Endodermal cell (in vitro differentiated cells): ENCODE measurements at regions not wholly inside any gene's neighbourhood (a gene's known extent, or its start where the extent isn't known, plus 50 kb on each side); places are given as distances from the start of the nearest gene placed in this dataset.

ENCODE experiments used
- DNase-seq: peaks from one replicate; pipeline ENCODE4 v3.0.0-alpha.2; 2017
- H3K27ac ChIP-seq: 2 replicates; pipeline ENCODE4 v1.5.1; 2013; ENCODE audit warnings: mild to moderate bottlenecking, low read depth, low read length, moderate library complexity
- H3K27me3 ChIP-seq: 2 replicates; pipeline ENCODE4 v1.6.1; 2013; ENCODE audit warnings: mild to moderate bottlenecking, low read length, moderate library complexity; ENCODE audit not compliant: insufficient read depth, control insufficient read depth, poor library complexity, severe bottlenecking
- H3K36me3 ChIP-seq: 2 replicates; pipeline ENCODE4 v1.7.0; 2013; ENCODE audit warnings: mild to moderate bottlenecking, low read length, moderate library complexity; ENCODE audit not compliant: control insufficient read depth, insufficient read depth
- H3K4me1 ChIP-seq: one replicate; pipeline ENCODE4 v1.7.0; 2013; ENCODE audit warnings: low read length; ENCODE audit not compliant: control insufficient read depth, insufficient read depth
- H3K4me3 ChIP-seq: 2 replicates; pipeline ENCODE4 v1.5.1; 2013; ENCODE audit warnings: mild to moderate bottlenecking, low read length, moderate library complexity
- H3K9ac ChIP-seq: 2 replicates; pipeline ENCODE4 v1.6.1; 2013; ENCODE audit warnings: mild to moderate bottlenecking, low read length, moderate library complexity; ENCODE audit not compliant: poor library complexity, severe bottlenecking; ENCODE audit errors: extremely low read depth
- H3K9me3 ChIP-seq: 2 replicates; pipeline ENCODE4 v1.6.1; 2013; ENCODE audit warnings: mild to moderate bottlenecking, low read length, moderate library complexity; ENCODE audit not compliant: control insufficient read depth
- H3K27ac Mint-ChIP-seq: 2 replicates; pipeline ENCODE4 v1.8.0; 2020; ENCODE audit warnings: mixed read lengths
- H3K27me3 Mint-ChIP-seq: 2 replicates; pipeline ENCODE4 v1.8.0; 2021; ENCODE audit warnings: mild to moderate bottlenecking, mixed read lengths; ENCODE audit not compliant: insufficient read depth
- H3K36me3 Mint-ChIP-seq: 2 replicates; pipeline ENCODE4 v1.8.0; 2020; ENCODE audit warnings: low read depth, mixed read lengths
- H3K4me1 Mint-ChIP-seq: 2 replicates; pipeline ENCODE4 v1.8.0; 2020; ENCODE audit warnings: mixed read lengths
- H3K4me3 Mint-ChIP-seq: 2 replicates; pipeline ENCODE4 v1.8.0; 2020; ENCODE audit warnings: mild to moderate bottlenecking, moderate library complexity, mixed read lengths
- H3K9me3 Mint-ChIP-seq: 2 replicates; pipeline ENCODE4 v1.8.0; 2020; ENCODE audit warnings: mild to moderate bottlenecking, mixed read lengths
- WGBS, 2 experiments: methylation state at CpG; one replicate each; pipeline versions ENCODE4 v1.1.5 to v1.1.7; 2013; ENCODE audit warnings: missing lambda C conversion rate in 2 of 2, mixed read lengths in 1 of 2; ENCODE audit not compliant: insufficient coverage in 1 of 2, insufficient read length in 1 of 2; 5-methylcytosine and 5-hydroxymethylcytosine counted together
- TF ChIP-seq, protein P1 (sequence below): fragments of 200-600 bp; sonication (generic); conservative IDR thresholded peaks from 2 replicates; pipeline ENCODE4 v1.5.0; 2021; ENCODE audit warnings: antibody characterized with exemption, mild to moderate bottlenecking

DNA sequence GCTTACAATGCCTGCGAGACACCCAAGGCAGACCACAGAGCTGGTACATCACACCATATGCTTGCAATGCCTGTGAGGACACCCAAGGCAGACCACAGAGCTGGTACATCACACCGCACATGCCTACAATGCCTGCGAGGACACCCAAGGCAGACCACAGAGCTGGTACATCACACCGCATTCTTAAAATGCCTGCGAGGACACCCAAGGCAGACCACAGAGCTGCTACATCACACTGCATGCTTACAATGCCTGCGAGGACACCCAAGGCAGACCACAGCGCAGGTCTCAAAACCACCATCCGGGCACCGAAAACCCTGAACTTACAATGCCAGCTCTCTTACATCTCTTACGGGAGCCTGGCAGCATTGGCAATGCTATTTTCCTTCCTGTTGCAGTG is 799.6 kb downstream of the GALR1 start:
- Mint-ChIP-seq H3K4me3 (no peak overlapping the region), H3K9me3 (no peaks in the 10 kb centered on the region), H3K36me3 (no peaks in the 10 kb centered on the region), H3K27me3 (no peaks in the 10 kb centered on the region), H3K4me1 (no peaks in the 10 kb centered on the region), H3K27ac (no peak overlapping the region)
- Histone ChIP-seq H3K27me3 (no peaks in the 10 kb centered on the region), H3K27ac (no peak overlapping the region), H3K9ac (no peak overlapping the region), H3K4me3 (no peak overlapping the region), H3K36me3 (no peaks in the 10 kb centered on the region), H3K9me3 (no peaks in the 10 kb centered on the region), H3K4me1 (no peaks in the 10 kb centered on the region)
- DNase-seq = no peak
- TF ChIP-seq, protein P1, sequence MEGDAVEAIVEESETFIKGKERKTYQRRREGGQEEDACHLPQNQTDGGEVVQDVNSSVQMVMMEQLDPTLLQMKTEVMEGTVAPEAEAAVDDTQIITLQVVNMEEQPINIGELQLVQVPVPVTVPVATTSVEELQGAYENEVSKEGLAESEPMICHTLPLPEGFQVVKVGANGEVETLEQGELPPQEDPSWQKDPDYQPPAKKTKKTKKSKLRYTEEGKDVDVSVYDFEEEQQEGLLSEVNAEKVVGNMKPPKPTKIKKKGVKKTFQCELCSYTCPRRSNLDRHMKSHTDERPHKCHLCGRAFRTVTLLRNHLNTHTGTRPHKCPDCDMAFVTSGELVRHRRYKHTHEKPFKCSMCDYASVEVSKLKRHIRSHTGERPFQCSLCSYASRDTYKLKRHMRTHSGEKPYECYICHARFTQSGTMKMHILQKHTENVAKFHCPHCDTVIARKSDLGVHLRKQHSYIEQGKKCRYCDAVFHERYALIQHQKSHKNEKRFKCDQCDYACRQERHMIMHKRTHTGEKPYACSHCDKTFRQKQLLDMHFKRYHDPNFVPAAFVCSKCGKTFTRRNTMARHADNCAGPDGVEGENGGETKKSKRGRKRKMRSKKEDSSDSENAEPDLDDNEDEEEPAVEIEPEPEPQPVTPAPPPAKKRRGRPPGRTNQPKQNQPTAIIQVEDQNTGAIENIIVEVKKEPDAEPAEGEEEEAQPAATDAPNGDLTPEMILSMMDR = no peak
- 92 to 100% methylated on average over 1 to 10 of the region's 10 CpGs for WGBS, 2 experiments

DNA sequence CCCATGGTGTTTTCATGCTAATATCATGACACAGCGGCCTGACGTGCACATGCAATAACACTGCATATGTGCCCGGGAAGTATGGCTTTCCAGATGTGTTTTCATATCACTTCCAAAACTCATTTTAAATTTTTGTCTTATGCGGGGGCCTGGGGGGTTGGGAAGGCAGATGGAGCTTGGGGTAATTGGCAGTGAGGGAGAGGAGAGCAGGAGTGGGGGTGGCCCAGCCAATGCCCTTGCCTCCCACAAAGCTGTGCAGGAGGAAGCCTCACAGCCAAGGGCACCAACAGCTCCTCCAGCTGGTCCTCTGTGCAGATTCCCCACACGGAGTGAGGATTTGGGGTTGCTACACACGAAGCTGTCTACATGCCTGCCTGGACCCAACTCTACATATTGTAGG is 805.2 kb downstream of the GALR1 start:
- H3K27me3 ChIP-seq = no peaks in the 10 kb centered on the region
- Mint-ChIP-seq H3K4me3 (no peak overlapping the region), H3K36me3 (no peaks in the 10 kb centered on the region), H3K9me3 (peaks cover 6% of the 10 kb centered on the region), H3K4me1 (no peaks in the 10 kb centered on the region), H3K27ac (no peak overlapping the region), H3K27me3 (no peaks in the 10 kb centered on the region)
- WGBS, 2 experiments = 91 to 100% methylated on average over 1 to 6 of the region's 6 CpGs
- H3K4me3 ChIP-seq = no peak overlapping the region
- H3K4me1 ChIP-seq = no peaks in the 10 kb centered on the region
- DNase-seq = no peak
- H3K9me3 ChIP-seq = no peaks in the 10 kb centered on the region
- H3K9ac ChIP-seq = no peak overlapping the region
- TF ChIP-seq, protein P1 = no peak
- no peak overlapping the region for H3K27ac ChIP-seq
- no peaks in the 10 kb centered on the region for H3K36me3 ChIP-seq

DNA sequence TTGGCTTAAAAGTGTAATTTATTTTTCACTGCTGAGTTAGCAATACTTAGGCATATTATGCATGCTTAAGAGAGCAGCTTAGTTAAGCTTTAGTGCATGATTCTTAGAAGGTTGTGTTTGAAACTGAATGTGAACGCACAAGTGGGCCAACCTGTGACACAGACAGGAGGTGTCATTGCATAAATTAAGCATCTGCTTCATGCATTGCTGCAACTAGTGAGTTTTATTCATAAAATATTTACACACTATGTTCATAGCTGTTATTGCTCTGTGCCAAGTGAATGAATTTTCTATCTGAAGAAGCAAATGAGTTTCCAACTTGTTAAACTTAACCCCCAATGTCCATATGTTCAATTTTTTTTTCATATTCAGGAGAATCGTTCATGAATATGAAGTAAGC is 806.4 kb downstream of the GALR1 start:
- H3K27ac Mint-ChIP-seq = no peak overlapping the region
- 87% methylated on average over 2 of the region's 2 CpGs; no CpG with 5 or more reads in 1 of the 2 experiments for WGBS, 2 experiments
- DNase-seq = no peak
- Histone ChIP-seq H3K4me1 (no peaks in the 10 kb centered on the region), H3K27ac (no peak overlapping the region), H3K4me3 (no peak overlapping the region), H3K9ac (no peak overlapping the region), H3K9me3 (no peaks in the 10 kb centered on the region), H3K36me3 (no peaks in the 10 kb centered on the region), H3K27me3 (no peaks in the 10 kb centered on the region)
- H3K9me3 Mint-ChIP-seq = peaks cover 6% of the 10 kb centered on the region
- no peaks in the 10 kb centered on the region for H3K27me3 Mint-ChIP-seq
- H3K36me3 Mint-ChIP-seq = no peaks in the 10 kb centered on the region
- H3K4me1 Mint-ChIP-seq = no peaks in the 10 kb centered on the region
- H3K4me3 Mint-ChIP-seq = no peak overlapping the region
- TF ChIP-seq, protein P1 = no peak
